CD8-positive, alpha-beta memory T cell (primary cell): ENCODE measurements at regions not wholly inside any gene's neighbourhood (a gene's known extent, or its start where the extent isn't known, plus 50 kb on each side); places are given as distances from the start of the nearest gene placed in this dataset.

Source experiments
- CTCF ChIA-PET: fragments of 350-600 bp; sonication (Branson Sonifier 250); formaldehyde crosslinking; loops from one replicate; lab custom pipeline; 2021; ENCODE audit warnings: antibody characterized with exemption; lab: Charles Lee
- POLR2A ChIA-PET: fragments of 350-600 bp; sonication (Branson Sonifier 250); formaldehyde crosslinking; loops from one replicate; lab custom pipeline; 2021; ENCODE audit warnings: antibody characterized with exemption; lab: Charles Lee
- DNase-seq, 5 donors: peaks; one replicate each; pipeline versions ENCODE4 v3.0.0 to v3.0.0-alpha.2; 2020 to 2022; ENCODE audit warnings: mixed read lengths in 1 of 5
- H3K27ac ChIP-seq: one replicate; pipeline ENCODE4 v1.7.0; 2013; ENCODE audit warnings: low read depth, mild to moderate bottlenecking, low read length, moderate library complexity
- H3K27me3 ChIP-seq: 2 replicates; pipeline ENCODE4 v1.7.0; 2013; ENCODE audit warnings: low read length, mild to moderate bottlenecking; ENCODE audit not compliant: insufficient read depth, poor library complexity, severe bottlenecking
- H3K36me3 ChIP-seq: 2 replicates; pipeline ENCODE4 v1.7.0; 2013; ENCODE audit warnings: mild to moderate bottlenecking, low read length, moderate library complexity; ENCODE audit not compliant: insufficient read depth
- H3K4me1 ChIP-seq: 2 replicates; pipeline ENCODE4 v1.7.0; 2013; ENCODE audit warnings: mild to moderate bottlenecking, low read length, moderate library complexity; ENCODE audit not compliant: insufficient read depth
- H3K4me3 ChIP-seq: 2 replicates; pipeline ENCODE4 v1.7.0; 2013; ENCODE audit warnings: mild to moderate bottlenecking, low read length
- H3K9me3 ChIP-seq: 2 replicates; pipeline ENCODE4 v1.7.0; 2013; ENCODE audit warnings: mild to moderate bottlenecking, low read length
- H3K27ac Mint-ChIP-seq, 8 donors: one replicate each; pipeline ENCODE4 v1.8.0; 2020 to 2021; ENCODE audit warnings: mixed read lengths in 8 of 8, mild to moderate bottlenecking in 6 of 8, inconsistent platforms in 3 of 8, moderate library complexity in 3 of 8
- H3K27me3 Mint-ChIP-seq, 2 donors: one replicate each; pipeline ENCODE4 v1.8.0; 2020 to 2021; ENCODE audit warnings: mixed read lengths in 2 of 2, mild to moderate bottlenecking in 1 of 2, moderate library complexity in 1 of 2
- H3K36me3 Mint-ChIP-seq, 3 donors: one replicate each; pipeline ENCODE4 v1.8.0; 2020 to 2021; ENCODE audit warnings: mixed read lengths in 3 of 3, inconsistent platforms in 1 of 3, mild to moderate bottlenecking in 1 of 3
- H3K4me1 Mint-ChIP-seq, 3 donors: one replicate each; pipeline ENCODE4 v1.8.0; 2020 to 2021; ENCODE audit warnings: mixed read lengths in 3 of 3, inconsistent platforms in 1 of 3, mild to moderate bottlenecking in 1 of 3
- H3K4me3 Mint-ChIP-seq, 7 donors: one replicate each; pipeline ENCODE4 v1.8.0; 2020 to 2021; ENCODE audit warnings: mixed read lengths in 7 of 7, mild to moderate bottlenecking in 6 of 7, moderate library complexity in 4 of 7, inconsistent platforms in 2 of 7
- H3K9me3 Mint-ChIP-seq, 5 donors: one replicate each; pipeline ENCODE4 v1.8.0; 2020 to 2022; ENCODE audit warnings: mixed read lengths in 5 of 5, mild to moderate bottlenecking in 3 of 5, moderate library complexity in 2 of 5, inconsistent platforms in 1 of 5

- ChIA-PET CTCF (interaction anchor here (1.4 kb wide), 1 partner anchor 18 kb away, joined by 4 read pairs; no protein-coding TSS in a partner anchor), POLR2A (no interaction called here)
- Histone ChIP-seq H3K27ac (peak overlapping the region; percentile 73), H3K4me3 (peak overlapping the region; percentile 34), H3K27me3 (no peaks in the 10 kb centered on the region), H3K36me3 (no peaks in the 10 kb centered on the region), H3K9me3 (peaks cover 7% of the 10 kb centered on the region), H3K4me1 (peaks cover 31% of the 10 kb centered on the region)
- peak overlapping the region; percentile 74 to 99 (median 93) for H3K27ac Mint-ChIP-seq
- H3K9me3 Mint-ChIP-seq = peaks cover 0 to 23% (median 13%) of the 10 kb centered on the region in 5 donors
- peaks cover 0 to 1% of the 10 kb centered on the region in 2 donors for H3K27me3 Mint-ChIP-seq
- H3K4me3 Mint-ChIP-seq = peak overlapping the region in 6 of 7 donors; percentile 28 to 69 (median 48)
- H3K36me3 Mint-ChIP-seq = peaks cover 0 to 24% (median 1%) of the 10 kb centered on the region in 3 donors
- DNase-seq = no peak
- peaks cover 31 to 34% (median 34%) of the 10 kb centered on the region in 3 donors for H3K4me1 Mint-ChIP-seq
Observed at GRCh38 chr12:111057701-111058425, 137.5 kb upstream of the MYL2 start.

- CTCF ChIA-PET = interaction anchor here (1.4 kb wide), 1 partner anchor 19 kb away, joined by 4 read pairs; no protein-coding TSS in a partner anchor
- no peaks in the 10 kb centered on the region for H3K27me3 ChIP-seq
- H3K4me3 ChIP-seq = peak overlapping the region; percentile 25
- no peaks in the 10 kb centered on the region for H3K36me3 ChIP-seq
- DNase-seq = peak; percentile 25 to 78 (median 61)
- Mint-ChIP-seq H3K4me3 (peak overlapping the region; percentile 0 to 83 (median 58)), H3K36me3 (peaks cover 0 to 24% (median 1%) of the 10 kb centered on the region in 3 donors), H3K4me1 (peaks cover 31 to 34% (median 34%) of the 10 kb centered on the region in 3 donors), H3K27me3 (peaks cover 0 to 1% of the 10 kb centered on the region in 2 donors), H3K27ac (peak overlapping the region; percentile 74 to 99 (median 93)), H3K9me3 (peaks cover 0 to 23% (median 13%) of the 10 kb centered on the region in 5 donors)
- H3K27ac ChIP-seq = peak overlapping the region; percentile 73
- POLR2A ChIA-PET = interaction anchor here (0.6 kb wide), 1 partner anchor 1562 kb away, joined by 3 read pairs; no protein-coding TSS in a partner anchor
- H3K4me1 ChIP-seq = peaks cover 31% of the 10 kb centered on the region
- peaks cover 7% of the 10 kb centered on the region for H3K9me3 ChIP-seq
Observed at GRCh38 chr12:111056618-111057521, 136.5 kb upstream of the MYL2 start.

- H3K9me3 Mint-ChIP-seq = peaks cover 0 to 23% (median 13%) of the 10 kb centered on the region in 5 donors
- peak overlapping the region in 3 of 8 donors; percentile 92 to 99 (median 94) for H3K27ac Mint-ChIP-seq
- Histone ChIP-seq H3K27ac (no peak overlapping the region), H3K4me3 (no peak overlapping the region), H3K36me3 (no peaks in the 10 kb centered on the region), H3K9me3 (peaks cover 7% of the 10 kb centered on the region), H3K27me3 (no peaks in the 10 kb centered on the region), H3K4me1 (peaks cover 31% of the 10 kb centered on the region)
- CTCF ChIA-PET = no interaction called here
- peaks cover 31 to 34% (median 34%) of the 10 kb centered on the region in 3 donors for H3K4me1 Mint-ChIP-seq
- POLR2A ChIA-PET = no interaction called here
- H3K36me3 Mint-ChIP-seq = peaks cover 0 to 24% (median 1%) of the 10 kb centered on the region in 3 donors
- peaks cover 0 to 1% of the 10 kb centered on the region in 2 donors for H3K27me3 Mint-ChIP-seq
- no peak for DNase-seq
- H3K4me3 Mint-ChIP-seq = no peak overlapping the region
Observed at GRCh38 chr12:111055181-111055880, 135.0 kb upstream of the MYL2 start.

- Mint-ChIP-seq H3K4me3 (no peak overlapping the region), H3K27me3 (peaks cover 0 to 3% of the 10 kb centered on the region in 2 donors), H3K36me3 (no peaks in the 10 kb centered on the region), H3K27ac (peak overlapping the region in 2 of 8 donors; percentile 7 to 42), H3K9me3 (no peaks in the 10 kb centered on the region), H3K4me1 (no peaks in the 10 kb centered on the region)
- Histone ChIP-seq H3K9me3 (no peaks in the 10 kb centered on the region), H3K36me3 (no peaks in the 10 kb centered on the region), H3K4me1 (no peaks in the 10 kb centered on the region), H3K27ac (no peak overlapping the region), H3K27me3 (no peaks in the 10 kb centered on the region), H3K4me3 (no peak overlapping the region)
- ChIA-PET CTCF (no interaction called here), POLR2A (no interaction called here)
- no peak for DNase-seq
Observed at GRCh38 chr12:111048991-111049390, 128.6 kb upstream of the MYL2 start.

DNA sequence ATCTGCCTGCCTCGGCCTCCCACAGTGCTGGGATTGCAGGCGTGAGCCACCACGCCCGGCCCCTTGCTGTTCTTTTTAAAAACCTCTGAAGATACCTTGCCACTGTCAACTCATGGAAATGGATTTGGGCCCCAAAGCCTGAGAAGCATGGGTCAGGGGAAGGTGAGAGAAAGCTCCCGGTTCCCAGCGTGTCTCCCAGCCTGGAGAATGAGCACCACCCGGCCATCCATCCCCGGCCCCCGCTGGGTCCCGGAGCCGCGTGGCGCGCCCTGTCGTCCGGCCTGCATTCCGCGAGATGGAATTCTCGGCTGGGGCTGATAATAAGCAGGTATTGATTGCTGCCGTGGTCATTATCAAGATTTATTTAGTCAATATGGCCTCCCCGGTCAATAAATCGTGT is 126.5 kb upstream of the MYL2 start:
- Mint-ChIP-seq H3K27ac (no peak overlapping the region), H3K27me3 (peaks cover 0 to 3% of the 10 kb centered on the region in 2 donors), H3K9me3 (no peaks in the 10 kb centered on the region), H3K4me1 (no peaks in the 10 kb centered on the region), H3K4me3 (no peak overlapping the region), H3K36me3 (no peaks in the 10 kb centered on the region)
- H3K27ac ChIP-seq = no peak overlapping the region
- no peaks in the 10 kb centered on the region for H3K27me3 ChIP-seq
- ChIA-PET POLR2A (no interaction called here), CTCF (interaction anchor here (1.3 kb wide), 1 partner anchor 14 kb away, joined by 3 read pairs; no protein-coding TSS in a partner anchor)
- no peak overlapping the region for H3K4me3 ChIP-seq
- H3K36me3 ChIP-seq = no peaks in the 10 kb centered on the region
- DNase-seq = no peak
- H3K4me1 ChIP-seq = no peaks in the 10 kb centered on the region
- H3K9me3 ChIP-seq = no peaks in the 10 kb centered on the region

DNA sequence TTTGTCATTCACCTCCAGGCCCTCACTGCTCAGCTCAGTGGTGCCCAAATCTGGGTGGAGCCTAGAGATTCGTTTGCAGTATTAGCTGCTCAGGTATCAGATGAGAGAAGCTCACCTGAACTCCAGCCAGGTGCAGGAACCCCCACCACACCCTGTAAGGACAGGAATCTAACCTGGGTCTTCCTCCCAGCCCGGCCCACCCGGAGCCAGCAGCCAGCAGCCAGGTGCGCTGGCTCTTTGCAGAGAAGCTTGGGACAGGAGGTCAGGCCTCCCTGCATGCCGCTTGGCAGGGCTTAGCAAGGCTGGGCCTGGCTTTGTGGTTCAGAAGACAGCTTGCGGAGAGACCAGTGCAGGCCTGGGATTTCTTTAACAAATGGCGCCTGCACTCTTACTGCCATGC is 125.6 kb upstream of the MYL2 start:
- DNase-seq = no peak
- no peak overlapping the region for H3K27ac ChIP-seq
- no peaks in the 10 kb centered on the region for H3K36me3 ChIP-seq
- H3K27ac Mint-ChIP-seq = no peak overlapping the region
- H3K4me1 ChIP-seq = no peaks in the 10 kb centered on the region
- H3K4me1 Mint-ChIP-seq = no peaks in the 10 kb centered on the region
- H3K9me3 Mint-ChIP-seq = no peaks in the 10 kb centered on the region
- H3K27me3 Mint-ChIP-seq = peaks cover 0 to 3% of the 10 kb centered on the region in 2 donors
- no peak overlapping the region for H3K4me3 Mint-ChIP-seq
- no peaks in the 10 kb centered on the region for H3K9me3 ChIP-seq
- H3K4me3 ChIP-seq = no peak overlapping the region
- H3K27me3 ChIP-seq = no peaks in the 10 kb centered on the region
- POLR2A ChIA-PET = no interaction called here
- no peaks in the 10 kb centered on the region for H3K36me3 Mint-ChIP-seq
- CTCF ChIA-PET = no interaction called here

- Histone ChIP-seq H3K27me3 (peaks cover 12% of the 10 kb centered on the region), H3K4me1 (peaks cover 4% of the 10 kb centered on the region), H3K9me3 (no peaks in the 10 kb centered on the region), H3K27ac (no peak overlapping the region), H3K36me3 (no peaks in the 10 kb centered on the region), H3K4me3 (no peak overlapping the region)
- no peaks in the 10 kb centered on the region for H3K9me3 Mint-ChIP-seq
- H3K27ac Mint-ChIP-seq = no peak overlapping the region
- DNase-seq = no peak
- peaks cover under 1 to 15% (median 5%) of the 10 kb centered on the region in 3 donors for H3K4me1 Mint-ChIP-seq
- H3K27me3 Mint-ChIP-seq = peaks cover 16 to 38% of the 10 kb centered on the region in 2 donors
- peaks cover 0 to 5% (median 1%) of the 10 kb centered on the region in 3 donors for H3K36me3 Mint-ChIP-seq
- no peak overlapping the region for H3K4me3 Mint-ChIP-seq
- ChIA-PET POLR2A (no interaction called here), CTCF (no interaction called here)
Observed at GRCh38 chr12:111041091-111041490, 120.7 kb upstream of the MYL2 start.
